ENCODE measurements at regions not wholly inside any gene's neighbourhood (a gene's known extent, or its start where the extent isn't known, plus 50 kb on each side); places are given as distances from the start of the nearest gene placed in this dataset.
"Not testable (repeated sequence)": the region's sequence is repeated elsewhere in the genome, so short reads cannot be mapped to it uniquely, and the experiment has no call there.

- DNase-seq: no peak
Observed at GRCh38 chr9:87382900-87383299, 114.8 kb upstream of the DAPK1 start.

GRCh38 chr9:87383344-87384150 is 114.1 kb upstream of the DAPK1 start:
- no peak for DNase-seq

DNA sequence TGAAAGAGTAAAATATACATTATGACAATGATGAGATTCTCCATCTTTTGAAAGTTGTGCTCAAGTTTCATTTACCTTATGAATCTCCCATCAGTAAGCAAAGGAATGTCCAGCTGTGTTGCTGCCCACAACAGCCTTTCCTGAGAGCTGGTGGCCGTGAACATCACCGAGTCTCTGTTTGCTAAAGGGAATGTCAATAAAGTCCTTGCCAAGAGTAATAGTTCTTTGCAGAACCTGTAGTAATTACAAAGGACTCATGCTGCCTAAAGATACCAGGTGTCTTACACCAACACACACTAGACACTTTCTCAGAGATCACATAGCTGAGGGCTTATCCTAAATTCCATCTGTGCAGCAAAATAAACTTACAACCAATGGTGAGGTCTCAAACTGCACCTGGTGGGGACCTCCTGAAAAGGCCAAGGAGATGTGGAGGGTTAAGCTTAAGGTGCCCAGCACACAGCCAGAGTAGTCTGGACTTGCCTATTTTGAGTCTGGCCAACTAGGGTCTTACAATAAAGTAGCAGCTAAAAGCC is 111.1 kb upstream of the DAPK1 start:
- DNase-seq: peak; percentile 3

DNA sequence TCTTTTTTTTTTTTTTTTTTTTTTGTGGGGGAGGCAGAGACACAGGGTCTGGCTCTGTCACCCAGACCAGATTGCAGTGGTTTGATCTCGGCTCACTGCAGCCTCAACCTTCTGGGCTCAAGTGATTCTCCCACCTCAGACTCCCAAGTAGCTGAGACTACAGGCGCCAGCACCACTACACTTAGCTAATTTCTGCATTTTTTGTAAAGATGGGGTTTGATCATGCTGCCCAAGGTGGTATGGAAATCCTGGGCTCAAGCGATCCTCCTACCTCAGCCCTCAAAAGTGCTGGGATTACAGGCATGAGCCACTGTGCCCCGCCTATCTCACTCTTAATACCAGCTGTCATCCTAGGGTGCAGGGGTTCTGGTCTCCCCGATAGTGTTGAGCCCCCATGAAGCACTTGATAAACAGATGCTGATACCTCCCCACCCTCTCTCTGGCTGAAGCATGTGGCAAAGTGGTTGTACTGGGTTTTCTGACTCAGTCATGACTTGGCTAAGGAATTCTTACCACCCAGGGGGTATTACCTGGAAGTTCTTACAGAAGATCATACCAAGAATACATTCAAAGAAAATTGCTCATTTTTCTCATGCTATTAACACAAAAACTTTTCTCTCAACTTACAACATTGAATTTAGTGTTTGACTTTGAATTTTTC is 110.2 kb upstream of the DAPK1 start:
- DNase-seq: no peak

DNA sequence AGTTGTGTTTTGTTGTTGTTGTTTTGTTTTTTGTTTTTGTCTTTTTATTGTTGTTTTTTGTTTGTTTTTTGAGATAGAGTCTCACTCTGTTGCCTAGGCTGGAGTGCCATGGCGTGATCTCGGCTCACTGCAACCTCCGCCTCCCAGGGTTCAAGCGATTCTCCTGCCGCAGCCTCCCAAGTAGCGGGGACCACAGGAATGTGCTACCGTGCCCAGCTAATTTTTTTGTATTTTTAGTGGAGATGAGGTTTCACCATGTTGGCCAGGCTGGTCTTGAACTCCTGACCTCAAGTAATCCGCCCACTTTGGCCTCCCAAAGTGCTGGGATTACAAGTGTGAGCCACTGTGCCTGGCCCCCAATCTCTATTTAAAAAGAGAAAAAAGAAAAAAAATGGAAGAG is 109.0 kb upstream of the DAPK1 start:
- not testable (repeated sequence) for DNase-seq

- no peak for DNase-seq
Observed at GRCh38 chr9:87389936-87390335, 107.7 kb upstream of the DAPK1 start.

DNA sequence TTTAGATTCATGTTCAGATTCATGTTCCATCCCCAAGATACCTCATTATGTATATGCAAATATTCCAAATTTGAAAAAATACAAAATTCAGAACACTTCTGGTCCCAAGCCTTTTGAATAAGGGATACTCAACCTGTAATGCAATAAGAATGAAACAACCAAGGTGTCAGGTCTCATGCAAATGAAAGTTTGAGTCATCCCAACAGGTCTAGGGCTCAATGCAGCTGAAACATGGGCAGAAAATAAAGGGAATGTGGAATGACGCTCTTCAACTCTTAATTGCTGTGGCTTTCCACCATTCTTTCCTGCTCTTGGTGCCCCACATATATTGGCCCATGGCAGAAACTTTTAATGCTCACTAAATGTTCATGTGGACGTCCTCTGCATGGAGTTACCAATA is 107.3 kb upstream of the DAPK1 start:
- DNase-seq: no peak

GRCh38 chr9:87392086-87392485 is 105.6 kb upstream of the DAPK1 start:
- no peak for DNase-seq

- DNase-seq: no peak
Observed at GRCh38 chr9:87393706-87394230, 103.9 kb upstream of the DAPK1 start.

DNA sequence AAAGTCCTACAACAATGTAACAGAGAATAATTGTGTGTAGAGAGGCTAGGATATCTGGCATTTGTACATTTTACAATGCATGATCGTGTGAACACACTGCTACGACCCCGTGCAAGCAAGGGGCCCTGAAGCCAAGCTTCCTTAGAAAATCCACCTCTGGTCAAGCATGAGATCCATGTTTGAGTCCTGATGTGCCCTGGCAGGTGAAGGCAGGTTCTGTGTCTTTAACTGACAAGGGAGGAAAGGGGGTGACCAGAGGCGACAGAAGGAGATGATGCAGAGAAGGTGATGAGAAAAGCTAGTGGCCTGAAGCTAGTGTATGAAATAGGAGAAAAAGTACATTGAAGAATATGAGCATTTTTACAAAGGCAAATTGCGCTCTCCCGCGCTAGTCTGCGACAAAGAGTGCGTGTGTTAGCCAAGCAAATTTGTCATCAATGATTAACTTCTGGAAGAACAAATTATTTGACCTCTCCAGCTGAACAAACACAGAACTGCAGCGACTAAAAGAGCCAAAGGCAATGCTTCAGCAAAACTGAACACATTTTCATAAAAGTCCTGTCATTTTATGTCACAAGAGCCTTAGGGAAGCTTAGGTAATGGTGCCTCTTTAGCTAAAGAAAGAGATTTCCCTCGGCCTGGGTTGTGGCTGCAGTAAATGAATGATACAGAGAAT is 101.7 kb upstream of the DAPK1 start:
- DNase-seq: no peak

- no peak for DNase-seq
Observed at GRCh38 chr9:87401681-87402080, 96.0 kb upstream of the DAPK1 start.

- no peak for DNase-seq
Observed at GRCh38 chr9:87402537-87402936, 95.1 kb upstream of the DAPK1 start.

- DNase-seq: no peak
Observed at GRCh38 chr9:87405677-87406542, 91.8 kb upstream of the DAPK1 start.

GRCh38 chr9:87406543-87407166 is 91.0 kb upstream of the DAPK1 start:
- DNase-seq: no peak

GRCh38 chr9:87410047-87411005 is 87.3 kb upstream of the DAPK1 start:
- DNase-seq: not testable (repeated sequence)

GRCh38 chr9:87420884-87421283 is 76.8 kb upstream of the DAPK1 start:
- no peak for DNase-seq

DNA sequence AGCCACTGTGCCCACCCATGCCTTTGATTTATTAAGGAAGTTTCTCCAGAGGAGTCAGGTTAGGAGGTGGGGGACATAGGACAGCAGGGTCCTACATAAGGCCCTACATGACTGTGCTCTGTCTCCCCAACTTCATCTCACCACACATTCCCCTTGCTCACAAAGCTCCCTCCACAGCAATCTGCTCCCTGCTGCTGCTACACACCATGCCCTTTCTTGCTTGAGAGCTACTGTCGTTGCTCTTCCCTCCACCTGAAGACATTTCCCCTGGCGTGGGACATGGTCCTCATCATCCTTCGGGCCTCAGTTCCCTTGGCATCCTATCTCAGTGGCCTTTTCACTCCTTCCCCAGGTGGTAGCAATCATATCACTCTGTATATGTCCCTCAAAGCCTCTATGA is 75.9 kb upstream of the DAPK1 start:
- DNase-seq: no peak

DNA sequence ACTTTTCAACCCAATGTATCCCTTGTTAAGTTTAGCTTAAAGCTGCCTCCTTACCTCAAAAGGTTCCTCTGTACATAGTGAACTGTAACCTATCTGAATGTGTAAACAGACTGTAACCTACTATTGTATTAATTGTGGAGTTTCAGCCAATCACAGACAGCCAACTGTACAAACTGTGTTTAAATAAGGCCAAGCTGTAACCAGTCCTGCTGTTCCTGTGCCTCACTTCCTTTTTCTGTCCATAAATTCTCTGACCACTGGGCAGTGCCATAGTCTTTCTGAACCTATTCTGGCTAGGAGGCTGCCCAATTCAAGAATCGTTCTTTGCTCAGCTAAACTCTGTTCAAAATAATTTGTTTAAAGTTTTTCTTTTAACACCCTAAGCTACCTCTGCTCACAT is 74.7 kb upstream of the DAPK1 start:
- no peak for DNase-seq

DNA sequence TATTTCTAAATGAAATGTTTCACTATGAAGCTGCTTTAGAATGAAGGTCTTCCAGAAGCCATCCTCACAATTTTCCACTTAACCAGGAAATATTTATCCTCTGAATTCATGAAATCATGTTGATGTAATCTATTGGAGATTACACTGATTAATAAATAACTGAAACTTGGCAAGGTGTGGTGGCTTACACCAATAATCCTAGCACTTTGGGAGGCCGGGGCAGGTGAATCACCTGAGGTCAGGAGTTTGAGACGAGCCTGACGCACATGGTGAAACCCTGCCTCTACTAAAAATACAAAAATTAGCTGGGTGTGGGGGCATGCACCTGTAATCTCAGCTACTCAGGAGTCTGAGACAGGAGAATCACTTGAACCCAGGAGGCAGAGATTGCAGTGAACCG is 73.8 kb upstream of the DAPK1 start:
- DNase-seq: not testable (repeated sequence)

DNA sequence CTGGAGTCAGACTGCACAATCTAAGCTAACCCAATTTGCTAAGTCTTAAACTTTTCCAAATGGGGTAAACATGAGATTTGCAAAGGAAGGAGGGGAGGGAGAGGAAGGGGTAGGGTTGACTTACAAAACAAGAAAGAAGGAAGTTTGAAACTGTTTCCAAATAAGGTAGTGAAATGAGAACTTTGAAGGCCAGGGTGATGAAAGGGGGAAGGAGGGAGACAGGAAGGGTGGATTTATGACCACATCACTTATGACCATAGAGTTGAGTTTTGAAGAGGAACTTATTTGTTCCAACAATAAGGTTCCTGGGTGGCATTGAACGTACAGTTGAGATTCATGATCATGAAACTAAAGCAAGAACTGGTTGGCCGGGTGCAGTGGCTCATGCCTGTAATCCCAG is 72.5 kb upstream of the DAPK1 start:
- DNase-seq: no peak

All from NCI-H2029 (cell line).